ENCODE measurements at regions not wholly inside any gene's neighbourhood (a gene's known extent, or its start where the extent isn't known, plus 50 kb on each side); places are given as distances from the start of the nearest gene placed in this dataset.
A peak's percentile ranks its signal among the peaks of the same experiment; 100 is the strongest.

DNA sequence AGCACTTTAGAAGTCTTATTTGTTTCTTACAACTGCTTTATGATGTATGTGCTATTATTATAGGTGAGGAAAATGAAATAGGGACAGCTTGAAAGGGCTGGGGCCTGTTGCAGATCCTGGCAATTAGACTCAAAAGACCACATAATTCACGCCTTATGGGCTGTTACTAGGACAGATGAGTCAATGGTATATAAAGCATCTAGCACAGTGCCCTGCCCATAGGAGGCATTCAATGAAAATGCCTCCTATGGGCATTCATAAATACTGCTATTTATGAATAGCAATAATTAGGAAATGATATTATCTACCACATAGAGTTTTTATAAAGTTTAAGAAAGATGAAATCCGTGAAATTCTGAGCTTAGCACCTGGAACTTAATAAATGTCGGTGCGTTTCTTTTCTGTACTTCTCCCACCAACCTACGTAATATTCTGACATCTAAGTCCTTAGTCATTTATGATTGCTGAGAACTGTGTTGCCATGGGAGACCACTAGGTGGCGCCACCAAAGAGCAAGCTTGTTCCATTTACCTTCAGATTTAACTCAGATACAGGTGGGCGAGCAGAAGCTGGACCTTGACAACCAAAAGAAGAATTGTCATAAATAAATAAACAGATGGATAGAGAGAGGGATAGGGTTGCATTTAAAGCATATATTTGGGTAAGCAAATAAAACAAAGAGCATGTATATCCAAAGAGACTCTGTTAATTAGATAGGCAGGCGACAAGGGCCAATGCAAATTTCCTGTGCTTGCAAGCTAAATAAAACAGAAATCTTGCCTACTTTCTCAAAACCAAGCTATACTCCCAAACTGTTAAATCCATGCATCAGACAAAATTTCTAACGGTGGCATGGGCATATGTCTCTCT is 699.9 kb downstream of the INHBA start:
- Histone ChIP-seq H3K4me2 (no peak overlapping the region), H3K36me3 (ENCODE audit: insufficient read depth) (no peaks in the 10 kb centered on the region), H3K27ac (ENCODE audit: low read depth) (no peak overlapping the region), H4K20me1 (replicated peaks; ENCODE audit: insufficient read depth) (no peaks in the 10 kb centered on the region), H3F3A (replicated peaks; ENCODE audit: low read depth) (no peaks in the 10 kb centered on the region), H3K79me2 (replicated peaks; ENCODE audit: insufficient read depth) (no peaks in the 10 kb centered on the region), H2AFZ (no peak overlapping the region), H3K4me1 (ENCODE audit: insufficient read depth) (no peaks in the 10 kb centered on the region), H3K27me3 (ENCODE audit: insufficient read depth) (no peaks in the 10 kb centered on the region), H3K9me2 (ENCODE audit: insufficient read depth) (no peaks in the 10 kb centered on the region; the same call in 1 of the 2 replicates), H3K4me3 (no peak overlapping the region)
- TF ChIP-seq EZH2 (IDR thresholded peaks at IDR 0.05; ENCODE audit: low read depth, unreplicated experiment): no peak
- TF ChIP-seq, protein P1, sequence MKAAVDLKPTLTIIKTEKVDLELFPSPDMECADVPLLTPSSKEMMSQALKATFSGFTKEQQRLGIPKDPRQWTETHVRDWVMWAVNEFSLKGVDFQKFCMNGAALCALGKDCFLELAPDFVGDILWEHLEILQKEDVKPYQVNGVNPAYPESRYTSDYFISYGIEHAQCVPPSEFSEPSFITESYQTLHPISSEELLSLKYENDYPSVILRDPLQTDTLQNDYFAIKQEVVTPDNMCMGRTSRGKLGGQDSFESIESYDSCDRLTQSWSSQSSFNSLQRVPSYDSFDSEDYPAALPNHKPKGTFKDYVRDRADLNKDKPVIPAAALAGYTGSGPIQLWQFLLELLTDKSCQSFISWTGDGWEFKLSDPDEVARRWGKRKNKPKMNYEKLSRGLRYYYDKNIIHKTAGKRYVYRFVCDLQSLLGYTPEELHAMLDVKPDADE (IDR thresholded peaks at IDR 0.05): no peak
- TF ChIP-seq, protein P2, sequence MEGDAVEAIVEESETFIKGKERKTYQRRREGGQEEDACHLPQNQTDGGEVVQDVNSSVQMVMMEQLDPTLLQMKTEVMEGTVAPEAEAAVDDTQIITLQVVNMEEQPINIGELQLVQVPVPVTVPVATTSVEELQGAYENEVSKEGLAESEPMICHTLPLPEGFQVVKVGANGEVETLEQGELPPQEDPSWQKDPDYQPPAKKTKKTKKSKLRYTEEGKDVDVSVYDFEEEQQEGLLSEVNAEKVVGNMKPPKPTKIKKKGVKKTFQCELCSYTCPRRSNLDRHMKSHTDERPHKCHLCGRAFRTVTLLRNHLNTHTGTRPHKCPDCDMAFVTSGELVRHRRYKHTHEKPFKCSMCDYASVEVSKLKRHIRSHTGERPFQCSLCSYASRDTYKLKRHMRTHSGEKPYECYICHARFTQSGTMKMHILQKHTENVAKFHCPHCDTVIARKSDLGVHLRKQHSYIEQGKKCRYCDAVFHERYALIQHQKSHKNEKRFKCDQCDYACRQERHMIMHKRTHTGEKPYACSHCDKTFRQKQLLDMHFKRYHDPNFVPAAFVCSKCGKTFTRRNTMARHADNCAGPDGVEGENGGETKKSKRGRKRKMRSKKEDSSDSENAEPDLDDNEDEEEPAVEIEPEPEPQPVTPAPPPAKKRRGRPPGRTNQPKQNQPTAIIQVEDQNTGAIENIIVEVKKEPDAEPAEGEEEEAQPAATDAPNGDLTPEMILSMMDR (conservative IDR thresholded peaks at IDR 0.05; ENCODE audit: low read depth in 2 of 2): peak; percentile 88 to 99
- no peak for TF ChIP-seq NANOG (IDR thresholded peaks at IDR 0.05; ENCODE audit: borderline replicate concordance)
- DNase-seq (ENCODE audit: low spot score) (peak; percentile 80), ATAC-seq (peak; percentile 72)
- Mint-ChIP-seq H3K9me3 (no peaks in the 10 kb centered on the region), H3K4me3 (no peak overlapping the region), H3K27ac (no peak overlapping the region), H3K4me1 (peaks cover 3% of the 10 kb centered on the region; the same call in 1 of the 3 replicates), H3K27me3 (ENCODE audit: insufficient read depth, low read depth, poor library complexity) (peaks cover 3% of the 10 kb centered on the region), H3K36me3 (ENCODE audit: low read depth) (no peaks in the 10 kb centered on the region)

DNA sequence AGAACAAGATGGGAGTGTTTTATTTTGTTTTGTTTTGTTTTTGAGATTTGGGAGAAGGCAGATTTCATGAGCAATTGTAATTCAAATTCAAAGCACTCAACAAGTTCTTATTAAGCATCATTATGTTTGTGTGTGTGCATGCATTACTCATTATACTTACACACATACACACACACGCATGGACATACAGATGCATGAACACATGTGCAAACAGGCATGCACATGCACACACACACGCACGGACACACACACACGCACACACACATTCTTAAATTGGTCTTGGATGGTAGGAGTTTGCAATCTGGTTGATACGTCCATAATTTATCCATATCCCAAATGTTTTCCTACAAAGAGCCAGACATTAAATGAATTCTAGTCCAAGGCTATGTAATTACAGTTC is 702.8 kb downstream of the INHBA start:
- H3K27me3 Mint-ChIP-seq (ENCODE audit: insufficient read depth, low read depth, poor library complexity): peaks cover 3% of the 10 kb centered on the region
- Histone ChIP-seq H3K36me3 (ENCODE audit: insufficient read depth) (no peaks in the 10 kb centered on the region), H3K9me2 (ENCODE audit: insufficient read depth) (peaks cover 9% of the 10 kb centered on the region; the same call in 1 of the 2 replicates), H3K4me2 (no peak overlapping the region), H3K27ac (ENCODE audit: low read depth) (no peak overlapping the region), H3K4me1 (ENCODE audit: insufficient read depth) (no peaks in the 10 kb centered on the region), H4K20me1 (replicated peaks; ENCODE audit: insufficient read depth) (no peaks in the 10 kb centered on the region), H3K79me2 (replicated peaks; ENCODE audit: insufficient read depth) (no peaks in the 10 kb centered on the region), H2AFZ (no peak overlapping the region), H3K4me3 (no peak overlapping the region), H3K27me3 (ENCODE audit: insufficient read depth) (no peaks in the 10 kb centered on the region), H3F3A (replicated peaks; ENCODE audit: low read depth) (no peaks in the 10 kb centered on the region)
- ATAC-seq: no peak
- no peaks in the 10 kb centered on the region for H3K9me3 Mint-ChIP-seq
- no peaks in the 10 kb centered on the region for H3K36me3 Mint-ChIP-seq (ENCODE audit: low read depth)
- H3K4me1 Mint-ChIP-seq: peaks cover 10% of the 10 kb centered on the region
- no peak for TF ChIP-seq STAT1 (IDR thresholded peaks at IDR 0.05; ENCODE audit: unreplicated experiment)
- no peak for TF ChIP-seq EZH2 (IDR thresholded peaks at IDR 0.05; ENCODE audit: low read depth, unreplicated experiment)
- TF ChIP-seq ZNF331 (CRISPR knock-in tag; IDR thresholded peaks at IDR 0.05; ENCODE audit: low read depth): no peak
- DNase-seq (ENCODE audit: low spot score): no peak
- H3K4me3 Mint-ChIP-seq: no peak overlapping the region
- H3K27ac Mint-ChIP-seq: no peak overlapping the region

All from GM23338 (cell line).